Inflammatory macrophage (primary cell): ENCODE measurements at regions not wholly inside any gene's neighbourhood (a gene's known extent, or its start where the extent isn't known, plus 50 kb on each side); places are given as distances from the start of the nearest gene placed in this dataset.

ENCODE experiments used
- DNase-seq, 2 donors: peaks; one replicate each; pipeline ENCODE4 v3.0.0-alpha.2; 2020 to 2022

DNA sequence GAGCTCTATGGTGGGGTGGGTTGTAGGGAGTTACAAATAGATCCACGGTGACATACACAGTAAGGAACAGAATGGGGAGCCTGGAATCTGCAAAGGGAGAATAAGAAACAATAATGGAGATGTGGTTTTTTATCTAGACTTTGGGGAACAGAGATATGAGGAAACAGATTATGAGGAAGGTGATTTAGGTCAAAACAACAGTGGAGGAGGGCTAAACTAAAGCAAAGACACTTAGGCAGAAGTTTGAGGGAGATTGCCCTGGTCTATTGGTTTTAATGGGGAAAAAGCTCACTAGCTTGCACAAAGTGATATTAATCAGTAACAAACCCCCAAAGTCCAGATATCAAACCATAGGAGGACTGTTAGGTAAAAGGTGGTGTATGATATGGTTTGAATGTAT lies 144.5 kb upstream of the DYRK2 start:
- DNase-seq = peak; percentile 37 to 50

DNA sequence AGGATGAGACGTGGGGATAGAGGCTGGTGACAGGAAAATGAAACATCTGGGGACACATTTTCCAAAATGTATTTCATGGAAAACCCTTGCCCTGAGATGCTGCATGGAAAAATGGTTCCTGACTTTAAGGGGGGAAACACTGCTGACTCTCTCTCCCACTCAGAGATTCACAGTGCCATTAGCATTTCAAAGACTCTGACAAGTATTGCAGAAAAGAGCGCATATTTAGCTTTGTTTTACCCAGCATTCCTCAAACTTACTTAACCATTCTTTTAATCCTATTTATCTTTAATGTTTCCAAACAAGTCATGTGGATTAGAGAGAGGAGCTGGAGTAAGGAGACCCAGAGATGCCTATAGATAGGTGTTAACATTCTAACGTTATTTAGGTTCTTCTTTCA lies 141.8 kb upstream of the DYRK2 start:
- DNase-seq = no peak

DNA sequence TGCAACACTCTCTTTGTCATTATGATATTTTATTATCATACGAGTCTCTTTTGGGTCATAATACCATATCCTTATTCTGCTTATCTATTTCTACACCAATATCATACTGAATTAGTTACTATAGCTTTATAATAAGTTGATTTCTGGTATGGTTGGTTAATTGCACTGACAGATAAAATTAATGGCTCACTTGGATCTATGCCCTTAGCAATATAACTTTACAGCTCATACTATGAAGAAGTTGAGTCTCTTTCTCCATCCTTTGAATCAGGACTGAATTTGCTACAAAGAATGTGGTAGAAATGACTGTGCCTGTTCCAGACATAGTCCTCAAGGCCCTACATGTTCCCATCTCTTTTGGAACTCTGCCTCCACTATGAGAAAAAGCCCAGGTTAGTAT lies 139.7 kb upstream of the DYRK2 start:
- DNase-seq = no peak

DNA sequence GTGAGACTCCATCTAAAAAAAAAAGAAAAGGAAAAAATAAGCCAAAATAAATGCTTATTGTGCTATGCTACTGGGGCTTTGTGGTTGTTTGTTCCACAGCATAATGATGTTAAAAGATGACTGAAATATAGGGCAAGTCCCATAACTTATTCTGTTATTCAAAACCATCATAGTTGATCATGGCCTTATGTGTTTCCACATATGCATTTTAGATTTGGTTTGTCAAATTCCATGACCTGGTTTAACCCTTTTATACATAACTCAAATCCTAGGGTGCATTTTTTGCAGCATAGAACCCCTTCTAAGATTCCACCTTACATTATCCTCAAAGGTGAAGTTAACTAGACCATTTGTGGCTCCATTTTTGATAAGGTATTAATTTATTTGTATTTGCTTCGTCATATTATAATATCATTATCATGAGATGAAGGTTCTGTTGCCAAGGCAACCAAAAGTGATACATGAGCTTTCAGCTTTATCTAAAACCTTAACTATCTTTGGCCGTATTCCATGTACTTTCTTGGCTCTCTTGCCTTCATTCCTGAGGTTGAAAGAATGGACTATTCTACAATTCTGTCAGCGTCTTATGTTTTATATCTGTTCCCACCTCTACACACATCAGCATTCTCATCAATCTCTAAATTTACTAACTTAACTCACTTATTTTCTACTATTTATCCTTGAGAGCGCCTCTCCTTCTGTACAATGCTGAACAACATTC lies 138.7 kb upstream of the DYRK2 start:
- no peak for DNase-seq

DNA sequence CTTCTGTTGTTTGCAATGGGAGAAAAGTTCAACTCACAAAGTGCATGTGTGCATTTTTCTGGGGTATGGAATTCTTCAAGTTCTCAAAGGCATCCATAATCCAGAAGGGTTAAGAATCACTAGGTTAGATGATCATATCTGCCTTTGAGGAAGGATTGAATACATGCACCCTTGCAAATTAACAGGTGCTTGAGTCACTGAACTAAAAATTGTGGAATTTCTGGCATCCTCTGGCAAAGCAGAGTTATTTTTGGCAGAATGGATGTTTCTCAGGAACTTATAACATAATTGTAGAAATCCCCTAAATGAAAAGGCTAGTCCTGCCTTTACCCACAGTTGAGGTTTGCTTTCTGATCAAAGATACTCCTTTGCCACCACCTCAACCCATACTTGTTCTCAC lies 136.5 kb upstream of the DYRK2 start:
- no peak for DNase-seq

DNA sequence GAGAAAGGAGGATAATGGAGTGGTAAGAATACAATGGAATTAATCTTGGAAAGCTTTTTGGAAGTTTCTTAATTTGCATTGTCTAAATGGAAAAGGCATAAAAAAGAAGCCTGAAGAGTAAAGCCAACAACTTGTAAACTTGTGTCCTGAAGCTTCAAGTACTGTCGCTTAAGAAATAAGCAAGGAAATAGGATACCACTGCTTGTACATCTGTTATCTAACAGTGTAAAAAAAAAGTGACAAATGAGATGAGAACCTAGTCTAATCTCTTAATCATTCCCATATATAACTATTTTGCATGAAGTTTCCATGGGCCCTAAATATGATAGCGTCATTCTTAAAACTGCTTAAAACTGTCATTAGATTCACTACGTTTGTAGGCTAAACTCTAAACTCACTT lies 134.0 kb upstream of the DYRK2 start:
- DNase-seq = no peak

DNA sequence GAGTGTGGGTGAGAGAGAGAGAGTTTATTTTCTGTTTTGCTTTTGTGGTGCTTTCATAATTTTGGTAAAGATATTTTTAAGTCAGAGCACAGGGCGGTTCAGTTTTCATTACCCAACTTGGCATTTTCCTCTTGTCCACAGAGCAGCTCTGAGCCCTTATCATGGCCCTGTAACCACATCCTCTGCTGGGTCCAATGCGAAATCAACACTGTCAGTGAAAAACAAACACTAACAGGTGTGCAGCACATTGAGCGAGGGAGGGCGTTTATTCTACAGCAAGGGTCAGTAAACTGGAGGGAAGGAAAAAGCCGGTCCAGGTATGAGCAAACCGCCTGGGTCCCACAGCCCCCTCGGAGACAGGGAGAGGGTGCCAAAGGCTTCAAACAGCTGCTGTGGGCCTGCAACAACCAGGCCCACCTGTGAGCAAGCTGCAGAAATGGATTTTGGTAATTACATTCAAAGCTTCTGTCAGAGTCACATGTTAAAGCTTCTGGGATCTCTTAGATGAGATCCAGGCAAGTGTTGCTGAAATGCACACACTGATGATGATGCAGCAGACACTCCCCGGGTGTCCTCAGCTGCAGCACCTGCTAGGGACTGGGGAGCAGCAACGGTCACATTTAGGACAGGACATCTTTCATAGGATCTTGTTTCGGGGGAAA lies 132.7 kb upstream of the DYRK2 start:
- DNase-seq = no peak

DNA sequence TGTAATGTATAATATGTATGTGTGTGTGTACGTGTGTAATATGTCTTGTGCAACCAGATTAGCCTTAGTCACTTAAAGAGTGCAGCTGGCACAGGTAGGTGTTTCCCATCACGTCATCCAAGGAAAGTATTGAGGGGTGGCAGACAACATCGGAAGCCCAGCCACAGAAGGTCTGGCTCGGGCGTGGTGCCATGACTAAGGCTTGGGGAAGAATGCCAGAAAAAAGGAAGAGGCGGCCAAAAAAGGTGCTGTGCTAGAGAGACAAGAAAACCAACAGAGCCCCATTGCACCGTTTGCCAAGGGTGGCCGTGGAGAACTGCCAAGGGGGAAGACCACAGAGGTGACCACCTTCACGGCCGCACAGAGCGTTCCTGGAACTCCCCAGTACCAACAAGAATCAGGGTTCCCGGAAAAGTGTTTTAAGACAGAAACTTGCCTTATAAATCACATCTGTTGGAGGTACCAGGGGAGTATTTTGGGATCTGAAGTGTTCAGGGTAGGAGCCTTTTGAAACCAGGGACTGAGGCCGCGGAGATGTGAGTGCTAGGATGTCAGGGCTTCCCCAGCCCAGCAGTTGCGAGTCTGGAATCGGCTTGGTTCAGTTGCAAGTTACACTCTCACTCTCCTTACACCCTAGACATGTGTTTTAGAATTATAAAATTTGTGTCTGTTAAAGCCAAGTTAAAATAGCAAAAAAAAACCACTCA lies 131.2 kb upstream of the DYRK2 start:
- no peak for DNase-seq

DNA sequence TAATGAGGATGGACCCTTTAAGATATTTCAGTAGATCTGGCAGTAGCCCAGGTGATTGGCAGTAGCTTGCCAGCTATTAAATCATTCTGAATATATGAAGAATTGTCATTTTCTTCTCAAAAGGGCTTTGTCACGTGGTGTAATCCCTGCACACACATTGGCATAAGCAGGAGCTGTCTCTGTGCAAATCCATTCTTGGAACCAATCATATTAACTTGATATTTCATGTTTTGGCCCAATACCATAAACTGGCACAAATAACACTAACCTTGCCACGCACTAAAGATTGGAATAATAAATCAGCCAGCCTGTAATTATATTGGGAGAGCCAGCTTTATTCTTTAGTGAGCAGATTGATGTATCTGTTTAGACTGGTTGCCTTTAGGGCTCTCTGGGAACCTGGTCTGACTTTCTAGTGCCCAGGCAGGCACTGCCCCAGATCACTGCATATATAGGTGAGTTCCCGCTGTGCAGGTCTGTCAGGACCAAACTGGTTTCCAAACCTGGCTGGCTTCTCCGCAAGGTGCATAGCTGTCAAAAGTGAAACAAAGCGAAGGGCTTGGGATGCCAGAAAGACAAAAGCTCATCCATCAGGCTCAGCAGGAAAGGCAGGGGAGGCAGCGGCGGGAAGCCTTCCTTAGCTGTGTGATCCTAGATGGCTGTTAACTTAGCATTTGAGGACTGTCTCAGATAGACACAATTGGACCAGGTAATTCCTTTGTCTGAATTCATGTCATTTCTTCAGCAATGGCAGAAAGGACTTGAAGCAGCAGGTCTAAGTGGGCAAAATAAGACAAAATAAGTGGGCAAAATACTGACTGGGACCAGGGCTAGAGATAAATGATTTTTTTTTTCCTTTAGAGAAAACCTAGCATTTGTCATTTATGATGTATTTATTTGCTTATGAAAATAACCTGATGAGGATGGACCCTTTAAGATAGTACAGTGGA lies 128.8 kb upstream of the DYRK2 start:
- no peak for DNase-seq

DNA sequence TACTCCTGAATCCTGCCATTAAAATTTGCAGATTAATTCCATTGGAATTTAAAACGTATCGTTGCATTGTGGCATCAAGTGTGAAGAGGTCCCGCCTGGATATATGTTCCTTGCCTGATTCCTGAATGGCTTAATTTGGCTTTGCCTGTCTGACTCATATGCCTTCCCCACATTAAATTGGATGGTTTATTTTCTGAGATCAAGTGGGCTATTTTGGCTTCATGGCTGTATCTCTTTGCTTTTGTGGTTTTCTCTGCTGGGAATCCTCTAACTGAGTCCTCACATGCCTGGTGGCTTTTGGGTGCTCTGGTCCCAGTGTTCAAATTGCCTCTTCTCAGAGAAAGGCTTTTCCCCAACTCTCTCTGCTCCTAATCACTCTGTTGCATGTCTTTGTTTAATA lies 127.9 kb upstream of the DYRK2 start:
- DNase-seq = no peak

DNA sequence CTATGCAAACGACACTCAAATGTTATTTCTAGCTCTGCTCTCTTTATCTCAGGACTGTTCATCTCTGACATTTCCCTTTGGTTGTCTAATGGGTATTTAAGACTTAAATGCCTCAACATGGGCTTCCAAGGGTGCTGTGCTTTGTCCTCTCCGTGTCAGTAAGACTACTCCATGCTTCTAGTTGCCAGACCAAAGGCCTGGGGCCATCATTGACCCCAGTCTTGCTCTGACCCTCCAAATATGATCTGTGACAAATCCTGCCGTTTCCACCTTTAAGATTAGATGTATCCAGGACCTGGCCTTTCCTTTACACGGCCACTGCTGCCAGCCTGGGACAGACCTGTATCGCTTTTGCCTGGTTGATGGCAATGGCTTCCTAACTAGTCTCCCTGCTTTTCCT lies 126.3 kb upstream of the DYRK2 start:
- DNase-seq = no peak

DNA sequence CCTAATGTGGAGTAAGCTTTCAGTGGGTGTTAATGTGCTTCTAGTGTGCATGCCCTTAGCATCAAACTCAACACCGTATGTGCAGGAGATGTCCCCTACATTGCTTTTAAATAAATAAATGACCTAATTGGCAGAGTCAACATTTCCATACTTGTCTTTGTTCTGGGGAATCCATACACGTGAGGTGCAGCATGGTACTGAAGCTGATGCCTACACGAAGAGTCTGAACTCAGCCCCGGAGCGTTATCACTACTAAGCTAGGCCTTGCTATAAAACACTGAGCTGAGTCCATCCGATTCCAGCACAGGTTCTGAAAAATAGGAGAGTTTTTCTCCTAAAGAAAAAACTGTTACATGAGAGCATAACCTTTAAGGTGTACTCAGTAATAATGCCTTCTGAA lies 125.0 kb upstream of the DYRK2 start:
- DNase-seq = no peak

DNA sequence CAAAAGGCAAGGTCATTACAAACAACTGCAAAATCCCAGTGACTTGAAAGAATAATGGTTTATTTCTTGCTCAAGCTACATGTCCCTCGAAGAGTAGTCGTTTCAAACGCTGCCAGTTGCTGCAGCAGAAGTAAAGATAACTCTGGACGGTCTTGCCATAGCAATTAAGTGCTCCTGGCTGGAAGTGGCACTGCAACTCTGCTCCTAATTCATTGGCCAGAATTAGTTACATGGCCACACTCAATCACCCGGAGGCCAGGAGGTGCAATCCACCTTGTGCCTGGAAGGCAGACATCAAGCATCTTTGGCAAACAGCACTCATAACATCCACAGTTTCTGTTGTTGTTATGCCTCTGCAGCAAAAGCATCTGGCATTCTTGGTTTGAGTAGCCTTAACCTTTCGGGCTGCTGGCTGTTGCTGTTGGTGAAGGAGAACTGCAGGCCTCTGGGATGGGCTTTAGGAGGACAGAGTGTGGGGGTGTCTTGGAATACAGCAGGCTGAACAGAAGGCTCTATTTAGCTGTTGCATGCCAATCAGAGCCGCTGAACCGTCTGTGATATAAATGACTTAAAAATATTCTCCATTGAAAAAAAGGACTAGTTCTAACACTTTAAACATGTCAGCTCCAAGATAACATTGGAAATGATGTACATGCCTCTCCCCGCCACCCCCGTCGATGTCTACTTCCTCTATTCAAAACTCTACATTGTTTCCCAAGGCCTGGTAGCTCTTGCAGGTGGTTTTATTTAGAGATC lies 123.5 kb upstream of the DYRK2 start:
- DNase-seq = peak; percentile 47 to 56

DNA sequence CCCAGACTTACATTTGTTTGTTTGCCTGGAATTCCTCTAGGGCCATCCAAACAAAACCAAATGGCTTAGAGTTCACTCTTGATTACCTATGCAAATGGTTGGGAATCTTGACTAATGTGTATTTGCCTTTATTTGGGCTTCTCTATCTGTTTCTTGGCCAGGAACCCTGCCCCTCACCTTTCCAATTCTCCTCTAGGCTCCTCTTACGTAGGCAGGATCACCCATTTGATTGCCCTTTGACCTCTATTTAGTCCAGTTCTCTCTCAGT lies 123.0 kb upstream of the DYRK2 start:
- no peak for DNase-seq

DNA sequence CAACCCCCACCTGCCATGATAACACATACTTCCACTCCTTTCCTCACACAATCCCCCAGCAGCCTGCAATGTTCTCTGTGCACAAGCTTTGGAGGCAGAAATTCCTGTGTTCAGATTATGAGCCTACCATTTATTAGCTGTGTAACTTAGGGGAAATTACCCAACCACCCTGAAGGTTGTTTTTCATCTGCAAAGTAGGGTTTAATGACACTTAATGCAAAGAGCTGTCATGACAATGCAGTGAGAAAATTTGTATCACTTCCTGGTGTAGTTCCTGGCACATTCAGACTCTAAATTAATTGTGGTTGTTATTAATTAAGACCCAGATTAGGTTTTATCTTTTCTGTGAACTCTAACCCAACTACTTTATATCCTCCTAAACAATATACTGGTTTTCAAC lies 122.4 kb upstream of the DYRK2 start:
- no peak for DNase-seq

DNA sequence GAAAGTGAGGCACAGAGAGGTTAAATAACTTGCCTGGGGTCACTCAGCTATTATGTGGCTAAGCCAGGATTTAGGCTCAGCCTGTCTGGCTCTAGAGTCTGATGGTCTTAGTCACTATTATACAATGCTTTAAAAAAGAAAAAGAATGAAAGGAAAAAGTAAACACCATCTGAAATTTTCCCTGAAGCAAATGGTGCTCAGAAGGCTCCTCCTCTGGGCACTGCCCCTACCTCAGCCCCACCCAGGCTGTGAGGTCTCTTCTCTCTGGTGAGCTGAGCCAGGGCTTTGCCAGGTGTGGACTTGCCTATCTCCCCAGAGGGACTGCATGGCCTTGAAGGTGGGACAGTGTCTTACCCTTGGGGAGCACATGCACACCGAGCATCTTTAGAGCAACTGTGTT lies 117.5 kb upstream of the DYRK2 start:
- no peak for DNase-seq

DNA sequence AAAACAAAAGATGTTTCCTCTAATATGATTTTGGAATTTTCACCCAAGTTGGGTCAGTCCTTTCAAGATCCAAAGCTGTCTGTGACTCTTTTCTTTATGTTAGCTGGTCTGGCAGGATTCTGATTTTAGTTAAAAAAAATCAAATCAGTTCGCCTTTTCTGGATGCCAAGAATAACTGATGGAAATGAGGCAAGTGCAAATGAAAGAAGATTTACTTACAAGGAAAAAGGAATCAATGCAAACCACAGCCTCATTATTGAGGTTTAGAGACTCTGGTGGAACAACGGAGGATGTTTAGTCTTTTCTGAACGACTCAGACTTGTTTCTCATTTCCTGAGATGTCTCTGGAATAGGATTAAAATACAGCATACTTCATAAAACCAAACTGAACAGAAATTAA lies 117.0 kb upstream of the DYRK2 start:
- no peak for DNase-seq

DNA sequence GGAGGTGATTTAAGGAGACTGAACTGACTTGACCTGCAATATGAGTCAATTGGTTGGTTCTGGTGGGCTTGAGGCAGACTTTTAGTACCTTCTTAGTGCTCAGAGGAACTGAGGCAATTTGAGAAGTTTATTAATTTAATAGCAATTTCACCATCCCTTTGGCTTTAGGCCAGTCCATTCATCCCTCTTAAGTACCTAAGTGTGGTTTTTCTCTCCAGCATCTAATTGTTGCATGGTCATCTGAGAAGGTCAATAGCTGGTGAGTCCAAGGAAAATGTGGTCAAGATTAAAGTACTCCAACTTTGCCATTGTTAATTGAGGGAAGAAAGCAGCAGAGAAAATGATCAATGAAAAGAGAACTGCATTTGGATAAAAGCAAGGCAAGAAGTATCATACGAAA lies 115.4 kb upstream of the DYRK2 start:
- no peak for DNase-seq

DNA sequence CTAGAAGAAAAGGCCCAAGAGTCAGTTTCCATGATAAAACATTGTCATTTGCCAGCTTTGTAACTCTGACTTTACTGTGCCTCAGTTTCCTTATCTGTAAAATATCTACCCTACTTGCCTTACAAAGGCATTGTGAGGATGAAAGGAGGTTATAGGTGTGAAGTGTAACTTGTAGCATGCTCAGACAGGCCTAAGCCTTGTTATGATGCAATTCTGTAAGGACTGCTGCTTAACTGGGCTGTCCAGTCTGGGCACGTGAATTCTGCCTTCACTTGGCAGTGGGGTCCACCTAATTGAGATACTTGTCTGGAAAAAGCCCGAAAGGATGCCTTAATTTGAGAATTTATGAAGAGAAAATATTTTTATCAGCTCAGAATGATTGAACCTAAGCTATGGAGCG lies 114.5 kb upstream of the DYRK2 start:
- no peak for DNase-seq

DNA sequence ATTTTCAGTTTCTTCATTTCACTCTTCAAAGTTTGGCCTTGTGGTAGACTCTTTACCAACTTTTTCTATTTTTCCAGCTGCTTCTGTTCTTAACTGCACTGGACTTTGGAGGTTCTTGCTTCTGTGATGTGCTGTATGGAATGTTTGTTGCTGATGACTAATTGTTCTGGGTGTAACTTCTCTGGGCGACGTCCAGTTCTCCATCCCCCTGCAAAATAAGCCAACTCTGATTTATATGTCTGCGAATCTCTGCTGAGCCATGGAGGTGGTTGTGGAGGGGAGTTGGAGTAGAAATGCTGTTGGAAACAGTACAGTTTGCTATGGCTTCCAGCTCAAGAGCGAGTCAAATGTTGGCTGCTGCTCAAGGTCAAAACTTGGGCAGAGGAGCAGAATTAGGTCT lies 113.9 kb upstream of the DYRK2 start:
- DNase-seq = no peak

DNA sequence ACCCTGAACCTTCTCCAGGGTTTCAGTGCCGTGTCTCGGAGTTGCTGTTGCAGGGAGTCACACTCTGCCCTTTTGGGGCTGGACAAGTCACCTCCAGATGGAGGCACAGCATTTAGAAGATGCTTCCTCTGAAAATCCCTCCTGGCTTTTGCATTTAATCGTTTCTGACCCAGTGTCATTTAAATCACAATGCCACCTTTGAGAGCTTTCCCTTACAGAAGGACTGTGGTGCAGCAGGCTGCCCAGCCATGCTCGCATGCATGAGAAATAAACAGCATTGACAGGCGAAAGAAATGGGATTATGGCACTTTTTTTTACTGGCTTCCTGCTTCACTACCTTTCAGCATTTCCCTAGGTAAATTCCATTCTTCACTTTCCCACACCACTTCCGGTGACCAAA lies 113.4 kb upstream of the DYRK2 start:
- no peak for DNase-seq

DNA sequence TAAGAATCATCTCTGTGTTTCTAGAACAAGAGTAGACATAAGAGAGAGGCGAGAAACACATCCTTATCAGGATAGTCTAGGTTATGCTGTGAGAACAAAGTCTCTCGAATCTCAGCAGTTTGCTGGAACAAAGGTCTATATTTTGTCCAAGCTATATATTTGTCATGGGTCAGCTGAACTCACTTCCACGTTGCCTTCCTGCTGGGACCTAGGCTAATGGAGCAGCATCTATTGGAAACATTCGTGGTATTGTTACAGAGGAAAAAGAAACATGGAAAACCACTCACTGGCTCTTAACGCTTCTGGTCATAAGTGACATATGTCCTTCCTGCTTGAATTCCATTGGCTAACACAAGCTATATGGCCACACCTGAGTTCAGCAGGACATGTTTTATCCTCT lies 112.6 kb upstream of the DYRK2 start:
- DNase-seq = no peak

DNA sequence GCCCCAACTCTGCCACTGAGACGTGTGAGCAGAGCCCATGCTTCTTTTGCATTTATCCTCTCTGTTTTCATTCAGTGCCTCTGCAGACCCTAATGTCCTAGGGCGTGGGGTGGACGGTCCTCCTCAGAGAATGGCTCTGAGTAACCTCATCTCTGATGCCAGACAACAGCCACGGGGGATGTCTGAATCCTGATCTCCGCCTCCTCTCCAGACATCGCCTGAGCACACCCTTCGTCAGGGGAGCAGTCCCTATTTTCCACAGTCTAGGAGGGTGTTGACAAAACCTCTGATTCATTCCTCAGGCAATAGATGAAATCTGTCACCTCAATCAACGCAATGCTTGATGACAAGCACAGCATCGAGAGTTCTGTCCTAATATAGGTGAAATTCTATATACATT lies 109.2 kb upstream of the DYRK2 start:
- DNase-seq = no peak
